Spinal cord (tissue), 9 donors: ENCODE measurements at regions not wholly inside any gene's neighbourhood (a gene's known extent, or its start where the extent isn't known, plus 50 kb on each side); places are given as distances from the start of the nearest gene placed in this dataset.

Experiments
- DNase-seq, 6 donors: peaks; one replicate each; pipeline versions ENCODE4 v3.0.0 to v3.0.0-alpha.2; 2013 to 2015; ENCODE audit warnings: low spot score in 6 of 6, low read depth in 4 of 6
- H3K27ac ChIP-seq: one replicate; pipeline ENCODE4 v1.5.1; 2013; ENCODE audit warnings: low read depth, low read length, control low read depth
- H3K27me3 ChIP-seq: one replicate; pipeline ENCODE4 v1.6.1; 2013; ENCODE audit warnings: low read length; ENCODE audit not compliant: control insufficient read depth, insufficient read depth
- H3K36me3 ChIP-seq: one replicate; pipeline ENCODE4 v1.6.1; 2013; ENCODE audit warnings: low read length; ENCODE audit not compliant: control insufficient read depth, insufficient read depth
- H3K4me1 ChIP-seq: one replicate; pipeline ENCODE4 v1.6.1; 2013; ENCODE audit warnings: low read length; ENCODE audit not compliant: control insufficient read depth, insufficient read depth
- H3K4me3 ChIP-seq: one replicate; pipeline ENCODE4 v1.5.1; 2013; ENCODE audit warnings: low read depth, low read length, control low read depth
- H3K9me3 ChIP-seq: one replicate; pipeline ENCODE4 v1.6.1; 2013; ENCODE audit warnings: low read length; ENCODE audit not compliant: control insufficient read depth, insufficient read depth
- WGBS: methylation state at CpG from one replicate; pipeline ENCODE4 v1.1.5; 2013; ENCODE audit warnings: missing lambda C conversion rate; ENCODE audit not compliant: insufficient coverage; 5-methylcytosine and 5-hydroxymethylcytosine counted together
- donor health status: healthy.

GRCh38 chr12:30329281-30329680 lies 366.4 kb downstream of the IPO8 start:
- Histone ChIP-seq H3K4me1 (no peaks in the 10 kb centered on the region), H3K27me3 (no peaks in the 10 kb centered on the region), H3K27ac (no peak overlapping the region), H3K36me3 (no peaks in the 10 kb centered on the region), H3K9me3 (no peaks in the 10 kb centered on the region), H3K4me3 (no peak overlapping the region)
- DNase-seq: no peak
- WGBS: no CpG with 5 or more reads among the region's 2 CpGs

- no peaks in the 10 kb centered on the region for H3K27me3 ChIP-seq
- 80% methylated on average over 1 of the region's 4 CpGs for WGBS
- H3K4me3 ChIP-seq: no peak overlapping the region
- H3K36me3 ChIP-seq: no peaks in the 10 kb centered on the region
- no peaks in the 10 kb centered on the region for H3K9me3 ChIP-seq
- no peak overlapping the region for H3K27ac ChIP-seq
- H3K4me1 ChIP-seq: no peaks in the 10 kb centered on the region
- DNase-seq: no peak
These were observed 372.7 kb downstream of the IPO8 start for GRCh38 chr12:30323008-30323407.

- WGBS: 96% methylated on average over 13 of the region's 13 CpGs
- H3K4me1 ChIP-seq: no peaks in the 10 kb centered on the region
These were observed 375.1 kb downstream of the IPO8 start for GRCh38 chr12:30320561-30320960.

GRCh38 chr12:30314506-30315100 lies 381.1 kb downstream of the IPO8 start:
- WGBS: 50% methylated on average over 2 of the region's 5 CpGs
- no peaks in the 10 kb centered on the region for H3K9me3 ChIP-seq
- no peak overlapping the region for H3K27ac ChIP-seq
- H3K4me3 ChIP-seq: no peak overlapping the region
- H3K36me3 ChIP-seq: no peaks in the 10 kb centered on the region
- no peaks in the 10 kb centered on the region for H3K27me3 ChIP-seq
- DNase-seq: no peak
- no peaks in the 10 kb centered on the region for H3K4me1 ChIP-seq

More at GRCh38 chr12:30320561-30320960, 375.1 kb downstream of the IPO8 start:
- no peak for DNase-seq
- Histone ChIP-seq H3K27ac (no peak overlapping the region), H3K4me3 (no peak overlapping the region), H3K36me3 (no peaks in the 10 kb centered on the region), H3K9me3 (no peaks in the 10 kb centered on the region), H3K27me3 (no peaks in the 10 kb centered on the region)

GRCh38 chr12:30308010-30308717 lies 387.5 kb downstream of the IPO8 start:
- H3K4me1 ChIP-seq: no peaks in the 10 kb centered on the region
- DNase-seq: no peak
- H3K36me3 ChIP-seq: no peaks in the 10 kb centered on the region
- 44% methylated on average over 1 of the region's 4 CpGs for WGBS
- no peak overlapping the region for H3K4me3 ChIP-seq
- H3K27ac ChIP-seq: no peak overlapping the region
- H3K9me3 ChIP-seq: no peaks in the 10 kb centered on the region
- no peaks in the 10 kb centered on the region for H3K27me3 ChIP-seq

GRCh38 chr12:30304528-30304927 lies 391.1 kb downstream of the IPO8 start:
- DNase-seq: no peak
- Histone ChIP-seq H3K27me3 (no peaks in the 10 kb centered on the region), H3K27ac (no peak overlapping the region), H3K9me3 (no peaks in the 10 kb centered on the region), H3K36me3 (no peaks in the 10 kb centered on the region), H3K4me3 (no peak overlapping the region), H3K4me1 (no peaks in the 10 kb centered on the region)

- H3K9me3 ChIP-seq: no peaks in the 10 kb centered on the region
- H3K36me3 ChIP-seq: no peaks in the 10 kb centered on the region
- no peak overlapping the region for H3K4me3 ChIP-seq
- no peaks in the 10 kb centered on the region for H3K27me3 ChIP-seq
- 100% methylated on average over 2 of the region's 2 CpGs for WGBS
- H3K27ac ChIP-seq: no peak overlapping the region
- H3K4me1 ChIP-seq: no peaks in the 10 kb centered on the region
- no peak for DNase-seq
These were observed 394.4 kb downstream of the IPO8 start for GRCh38 chr12:30301291-30301690.

GRCh38 chr12:30296486-30296885 lies 399.2 kb downstream of the IPO8 start:
- Histone ChIP-seq H3K27ac (no peak overlapping the region), H3K4me3 (no peak overlapping the region), H3K36me3 (no peaks in the 10 kb centered on the region), H3K27me3 (no peaks in the 10 kb centered on the region), H3K4me1 (no peaks in the 10 kb centered on the region), H3K9me3 (peaks cover 3% of the 10 kb centered on the region)
- 71% methylated on average over 6 of the region's 8 CpGs for WGBS
- no peak for DNase-seq

- H3K4me3 ChIP-seq: no peak overlapping the region
- no peaks in the 10 kb centered on the region for H3K27me3 ChIP-seq
- H3K36me3 ChIP-seq: no peaks in the 10 kb centered on the region
- no peak overlapping the region for H3K27ac ChIP-seq
- H3K9me3 ChIP-seq: no peaks in the 10 kb centered on the region
- no CpG with 5 or more reads among the region's 1 CpG for WGBS
- DNase-seq: peak in 3 of 6 donors; percentile 2 to 50 (median 35)
- H3K4me1 ChIP-seq: no peaks in the 10 kb centered on the region
These were observed 409.2 kb downstream of the IPO8 start for GRCh38 chr12:30286345-30286926.

- Histone ChIP-seq H3K36me3 (no peaks in the 10 kb centered on the region), H3K27ac (no peak overlapping the region), H3K4me3 (no peak overlapping the region), H3K4me1 (no peaks in the 10 kb centered on the region), H3K27me3 (no peaks in the 10 kb centered on the region), H3K9me3 (no peaks in the 10 kb centered on the region)
- DNase-seq: peak in 5 of 6 donors; percentile 2 to 36 (median 5)
These were observed 417.3 kb downstream of the IPO8 start for GRCh38 chr12:30278401-30278800.
